Ishikawa (cell line): ENCODE measurements at regions not wholly inside any gene's neighbourhood (a gene's known extent, or its start where the extent isn't known, plus 50 kb on each side); places are given as distances from the start of the nearest gene placed in this dataset.

ENCODE experiments used
- CEBPB ChIP-seq: IDR thresholded peaks from 2 replicates; pipeline ENCODE4 v1.6.1; 2012
- CREB1 ChIP-seq: IDR thresholded peaks from 2 replicates; pipeline ENCODE4 v1.6.1; 2012; ENCODE audit warnings: low read depth
- EGR1 ChIP-seq: IDR thresholded peaks from 2 replicates; pipeline ENCODE4 v1.6.1; 2012
- EP300 ChIP-seq: IDR thresholded peaks from 2 replicates; pipeline ENCODE4 v1.6.1; 2012; ENCODE audit warnings: borderline replicate concordance
- FOXM1 ChIP-seq: IDR thresholded peaks from 2 replicates; pipeline ENCODE4 v1.6.1; 2012; ENCODE audit warnings: low read depth, borderline replicate concordance
- NFIC ChIP-seq: IDR thresholded peaks from 2 replicates; pipeline ENCODE4 v1.6.1; 2012
- RAD21 ChIP-seq: IDR thresholded peaks from 2 replicates; pipeline ENCODE4 v1.6.1; 2012; ENCODE audit warnings: low read depth
- TAF1 ChIP-seq: IDR thresholded peaks from 2 replicates; pipeline ENCODE4 v1.6.1; 2012; ENCODE audit warnings: low read depth, mild to moderate bottlenecking
- TCF12 ChIP-seq: IDR thresholded peaks from 2 replicates; pipeline ENCODE4 v1.6.1; 2012; ENCODE audit warnings: low read depth
- TEAD4 ChIP-seq: IDR thresholded peaks from 2 replicates; pipeline ENCODE4 v1.6.1; 2012
- YY1 ChIP-seq: IDR thresholded peaks from 2 replicates; pipeline ENCODE4 v1.6.1; 2012; ENCODE audit warnings: low read depth
- ZBTB7A ChIP-seq: IDR thresholded peaks from 2 replicates; pipeline ENCODE4 v1.6.1; 2012; ENCODE audit warnings: low read depth
- TF ChIP-seq, protein P1 (sequence below): IDR thresholded peaks from 2 replicates; pipeline ENCODE4 v1.6.1; 2012
- TF ChIP-seq, protein P2 (sequence below): IDR thresholded peaks from 2 replicates; pipeline ENCODE4 v1.6.1; 2012; ENCODE audit warnings: low read depth, mild to moderate bottlenecking
- TF ChIP-seq, protein P3 (sequence below): IDR thresholded peaks from 2 replicates; pipeline ENCODE4 v1.6.1; 2012

DNA sequence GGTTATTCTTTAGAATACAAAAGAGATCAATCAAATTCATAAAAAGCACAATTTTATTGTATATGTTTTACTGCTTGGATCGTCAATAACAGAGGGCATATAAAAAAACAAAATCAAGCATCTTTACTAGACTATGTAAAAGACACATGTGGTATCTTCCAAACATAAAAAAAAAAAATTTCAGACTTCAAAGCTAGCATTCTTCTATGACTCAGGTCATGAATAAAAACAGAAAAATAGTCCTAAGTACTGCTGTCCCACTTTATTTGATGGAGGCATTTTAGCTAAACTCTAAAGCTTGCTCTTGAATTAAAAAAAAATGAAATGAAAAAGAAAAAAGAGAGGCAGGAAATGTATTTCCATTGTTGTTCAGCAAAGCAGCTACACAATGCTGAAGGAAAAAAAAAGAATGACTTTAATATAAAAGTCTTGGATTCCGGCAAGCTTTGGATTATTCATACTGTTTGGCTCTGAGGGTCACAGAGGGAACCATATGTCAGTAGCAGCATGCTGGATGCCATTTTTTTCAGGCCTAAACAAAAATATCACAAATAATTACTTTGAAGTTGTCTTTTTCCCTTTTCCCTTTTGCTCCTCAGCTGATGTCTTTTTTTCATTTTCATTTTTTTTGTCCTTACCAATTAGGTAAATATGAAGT lies 249.1 kb upstream of the DIAPH2 start:
- no peak for TF ChIP-seq TEAD4
- no peak for TF ChIP-seq ZBTB7A
- no peak for TF ChIP-seq CEBPB
- TF ChIP-seq, protein P1, sequence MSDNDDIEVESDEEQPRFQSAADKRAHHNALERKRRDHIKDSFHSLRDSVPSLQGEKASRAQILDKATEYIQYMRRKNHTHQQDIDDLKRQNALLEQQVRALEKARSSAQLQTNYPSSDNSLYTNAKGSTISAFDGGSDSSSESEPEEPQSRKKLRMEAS, result no peak
- TF ChIP-seq FOXM1, result no peak
- no peak for TF ChIP-seq TAF1
- TF ChIP-seq CREB1, result no peak
- TF ChIP-seq EP300, result no peak
- TF ChIP-seq, protein P2, sequence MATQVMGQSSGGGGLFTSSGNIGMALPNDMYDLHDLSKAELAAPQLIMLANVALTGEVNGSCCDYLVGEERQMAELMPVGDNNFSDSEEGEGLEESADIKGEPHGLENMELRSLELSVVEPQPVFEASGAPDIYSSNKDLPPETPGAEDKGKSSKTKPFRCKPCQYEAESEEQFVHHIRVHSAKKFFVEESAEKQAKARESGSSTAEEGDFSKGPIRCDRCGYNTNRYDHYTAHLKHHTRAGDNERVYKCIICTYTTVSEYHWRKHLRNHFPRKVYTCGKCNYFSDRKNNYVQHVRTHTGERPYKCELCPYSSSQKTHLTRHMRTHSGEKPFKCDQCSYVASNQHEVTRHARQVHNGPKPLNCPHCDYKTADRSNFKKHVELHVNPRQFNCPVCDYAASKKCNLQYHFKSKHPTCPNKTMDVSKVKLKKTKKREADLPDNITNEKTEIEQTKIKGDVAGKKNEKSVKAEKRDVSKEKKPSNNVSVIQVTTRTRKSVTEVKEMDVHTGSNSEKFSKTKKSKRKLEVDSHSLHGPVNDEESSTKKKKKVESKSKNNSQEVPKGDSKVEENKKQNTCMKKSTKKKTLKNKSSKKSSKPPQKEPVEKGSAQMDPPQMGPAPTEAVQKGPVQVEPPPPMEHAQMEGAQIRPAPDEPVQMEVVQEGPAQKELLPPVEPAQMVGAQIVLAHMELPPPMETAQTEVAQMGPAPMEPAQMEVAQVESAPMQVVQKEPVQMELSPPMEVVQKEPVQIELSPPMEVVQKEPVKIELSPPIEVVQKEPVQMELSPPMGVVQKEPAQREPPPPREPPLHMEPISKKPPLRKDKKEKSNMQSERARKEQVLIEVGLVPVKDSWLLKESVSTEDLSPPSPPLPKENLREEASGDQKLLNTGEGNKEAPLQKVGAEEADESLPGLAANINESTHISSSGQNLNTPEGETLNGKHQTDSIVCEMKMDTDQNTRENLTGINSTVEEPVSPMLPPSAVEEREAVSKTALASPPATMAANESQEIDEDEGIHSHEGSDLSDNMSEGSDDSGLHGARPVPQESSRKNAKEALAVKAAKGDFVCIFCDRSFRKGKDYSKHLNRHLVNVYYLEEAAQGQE, result no peak
- TF ChIP-seq RAD21, result no peak
- no peak for TF ChIP-seq YY1
- TF ChIP-seq, protein P3, sequence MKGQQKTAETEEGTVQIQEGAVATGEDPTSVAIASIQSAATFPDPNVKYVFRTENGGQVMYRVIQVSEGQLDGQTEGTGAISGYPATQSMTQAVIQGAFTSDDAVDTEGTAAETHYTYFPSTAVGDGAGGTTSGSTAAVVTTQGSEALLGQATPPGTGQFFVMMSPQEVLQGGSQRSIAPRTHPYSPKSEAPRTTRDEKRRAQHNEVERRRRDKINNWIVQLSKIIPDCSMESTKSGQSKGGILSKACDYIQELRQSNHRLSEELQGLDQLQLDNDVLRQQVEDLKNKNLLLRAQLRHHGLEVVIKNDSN, result no peak
- no peak for TF ChIP-seq TCF12
- TF ChIP-seq EGR1, result no peak

DNA sequence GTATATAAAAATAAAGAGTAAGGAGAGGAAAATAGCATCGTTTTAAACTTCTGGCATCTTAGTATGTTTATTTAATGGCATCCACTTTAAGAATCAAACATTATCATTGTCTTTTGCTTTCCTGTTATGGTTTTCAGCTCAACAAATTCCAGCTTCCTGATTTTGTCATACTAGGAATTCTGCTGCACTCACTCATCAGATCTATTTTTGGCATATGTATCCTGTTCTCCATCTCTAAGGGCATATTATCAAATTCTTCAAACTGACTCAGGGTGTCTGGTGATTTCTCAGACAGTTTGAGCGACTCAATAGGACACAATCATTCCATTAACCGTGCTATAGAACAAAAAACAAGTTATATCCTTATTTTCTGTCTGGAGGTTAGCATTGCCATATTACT lies 248.5 kb upstream of the DIAPH2 start:
- TF ChIP-seq TCF12, result no peak

DNA sequence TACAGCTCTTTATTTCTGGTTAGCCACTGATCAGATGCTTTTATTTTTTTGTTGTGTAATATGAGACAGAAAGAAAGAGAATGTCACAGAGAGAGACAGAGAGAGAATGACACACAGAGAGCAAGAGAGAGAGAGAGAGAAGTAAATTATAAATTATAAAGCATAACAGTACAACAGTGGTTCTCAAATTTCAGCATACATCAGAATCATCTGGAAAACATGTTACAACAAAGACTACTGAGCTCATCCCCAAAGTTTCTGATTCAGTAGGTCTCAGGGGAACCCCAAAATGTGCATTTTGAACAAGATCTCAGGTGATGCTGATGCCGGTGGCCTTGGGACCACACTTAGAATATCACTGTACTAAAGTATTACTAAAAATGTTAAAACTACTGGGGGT lies 245.8 kb upstream of the DIAPH2 start:
- no peak for TF ChIP-seq YY1
- no peak for TF ChIP-seq EGR1
- TF ChIP-seq, protein P1, result no peak
- no peak for TF ChIP-seq ZBTB7A
- no peak for TF ChIP-seq TCF12
- TF ChIP-seq FOXM1, result no peak
- TF ChIP-seq RAD21, result no peak
- TF ChIP-seq, protein P3, result no peak
- TF ChIP-seq CREB1, result no peak
- TF ChIP-seq, protein P2, result no peak
- TF ChIP-seq EP300, result no peak
- TF ChIP-seq TEAD4, result no peak
- no peak for TF ChIP-seq TAF1
- TF ChIP-seq NFIC, result no peak
- no peak for TF ChIP-seq CEBPB

DNA sequence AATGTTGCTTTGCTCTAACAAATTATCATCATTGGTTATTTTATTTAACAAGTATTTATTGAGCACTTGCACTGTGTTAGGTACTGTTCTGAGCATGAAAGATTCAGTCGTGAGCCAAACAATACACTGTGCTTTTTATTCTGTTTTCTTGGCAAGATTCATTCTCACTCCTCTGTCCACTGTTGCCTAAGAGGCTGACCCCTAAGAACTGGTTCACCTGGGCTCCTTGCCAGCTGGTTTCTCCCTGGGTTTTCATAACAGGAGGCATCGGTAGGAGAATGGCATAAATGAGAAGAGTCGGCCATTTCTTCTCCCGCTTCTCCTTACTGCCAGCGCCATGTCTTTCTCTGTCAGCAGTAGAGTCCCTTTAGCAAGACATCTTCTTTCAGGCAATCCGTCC lies 243.7 kb upstream of the DIAPH2 start:
- no peak for TF ChIP-seq CEBPB
- TF ChIP-seq RAD21, result no peak
- TF ChIP-seq, protein P2, result no peak
- TF ChIP-seq NFIC, result no peak
- no peak for TF ChIP-seq CREB1
- TF ChIP-seq TEAD4, result no peak
- no peak for TF ChIP-seq TAF1
- TF ChIP-seq YY1, result no peak
- TF ChIP-seq TCF12, result no peak
- TF ChIP-seq ZBTB7A, result no peak
- TF ChIP-seq, protein P3, result no peak
- TF ChIP-seq, protein P1, result no peak
- no peak for TF ChIP-seq FOXM1
- TF ChIP-seq EGR1, result no peak
- no peak for TF ChIP-seq EP300
